Aorta (tissue), 5 donors: ENCODE measurements at regions not wholly inside any gene's neighbourhood (a gene's known extent, or its start where the extent isn't known, plus 50 kb on each side); places are given as distances from the start of the nearest gene placed in this dataset.

Experiments used
- ATAC-seq: fragments of 200-7000 bp; cut with Tn5 transposase; one replicate; pipeline ENCODE4 v1.9.1; 2022; ENCODE audit warnings: moderate library complexity; ENCODE audit not compliant: low FRiP score
- DNase-seq, 2 donors: peaks; one replicate each; pipeline ENCODE4 v3.0.0-alpha.2; 2020
- H3K27ac ChIP-seq, 2 donors: one replicate each; pipeline ENCODE4 v1.5.1; 2013; ENCODE audit warnings: low read length in 2 of 2, mild to moderate bottlenecking in 2 of 2, moderate library complexity in 2 of 2, control low read depth in 1 of 2, inconsistent platforms in 1 of 2, low read depth in 1 of 2
- H3K27me3 ChIP-seq, 2 donors: one replicate each; pipeline ENCODE4 v1.6.1; 2013; ENCODE audit warnings: control low read depth in 1 of 2, low read length in 1 of 2, mild to moderate bottlenecking in 1 of 2, moderate library complexity in 1 of 2; ENCODE audit not compliant: insufficient read depth in 2 of 2, control insufficient read depth in 1 of 2
- H3K36me3 ChIP-seq, 2 donors: one replicate each; pipeline ENCODE4 v1.6.1; 2013; ENCODE audit warnings: control low read depth in 1 of 2, low read length in 1 of 2, mild to moderate bottlenecking in 1 of 2; ENCODE audit not compliant: insufficient read depth in 2 of 2, control insufficient read depth in 1 of 2
- H3K4me1 ChIP-seq, 2 donors: one replicate each; pipeline ENCODE4 v1.6.1; 2013; ENCODE audit warnings: low read length in 2 of 2, control low read depth in 1 of 2, mild to moderate bottlenecking in 1 of 2, moderate library complexity in 1 of 2; ENCODE audit not compliant: insufficient read depth in 2 of 2, control insufficient read depth in 1 of 2
- H3K4me3 ChIP-seq, 2 donors: one replicate each; pipeline ENCODE4 v1.5.1; 2013; ENCODE audit warnings: low read length in 2 of 2, control low read depth in 1 of 2, mild to moderate bottlenecking in 1 of 2
- H3K9me3 ChIP-seq: one replicate; pipeline ENCODE4 v1.6.1; 2013; ENCODE audit warnings: mild to moderate bottlenecking, low read length; ENCODE audit not compliant: control insufficient read depth
- WGBS, 2 donors: extraction: QIAGEN DNeasy Blood & Tissue Kit; methylation state at CpG; one replicate each; pipeline ENCODE4 v1.1.7; 2013; 5-methylcytosine and 5-hydroxymethylcytosine counted together
- intact Hi-C, 2 donors: fragments of 100-400 bp; cut with DNase I; formaldehyde crosslinking; loops; one replicate each; pipeline versions ENCODE4 v1.14.2 to v1.15.0; 2022
- donor health status: healthy with polysubstance abuse.
- donor health status: Bipolar disorder and iron deficiency.
- donor health status: DM: no; HTN: no; CAD: no.
- donor health status: DM: no; HTN: no; CAD: no.
- donor health status: DM: yes; HTN: yes; CAD: no.

- no peaks in the 10 kb centered on the region for H3K4me1 ChIP-seq
- WGBS, 2 donors: 68 to 71% methylated on average over 1 of the region's 1 CpG
- H3K27me3 ChIP-seq: no peaks in the 10 kb centered on the region
- intact Hi-C loops: no loop called here
- DNase-seq (no peak), ATAC-seq (no peak)
- no peaks in the 10 kb centered on the region for H3K36me3 ChIP-seq
- no peak overlapping the region for H3K27ac ChIP-seq
- H3K4me3 ChIP-seq: no peak overlapping the region
- H3K9me3 ChIP-seq: no peaks in the 10 kb centered on the region
Observed at GRCh38 chr15:36232491-36232890, 346.9 kb upstream of the CDIN1 start.

GRCh38 chr15:36234743-36235142 is 344.7 kb upstream of the CDIN1 start:
- ATAC-seq: no peak
- no peaks in the 10 kb centered on the region for H3K36me3 ChIP-seq
- no peak overlapping the region for H3K27ac ChIP-seq
- H3K27me3 ChIP-seq: no peaks in the 10 kb centered on the region
- intact Hi-C loops: no loop called here
- no peak overlapping the region for H3K4me3 ChIP-seq
- H3K9me3 ChIP-seq: no peaks in the 10 kb centered on the region
- peaks cover 0 to under 1% of the 10 kb centered on the region in 2 donors for H3K4me1 ChIP-seq
- no peak for DNase-seq

- Histone ChIP-seq H3K27me3 (no peaks in the 10 kb centered on the region), H3K36me3 (no peaks in the 10 kb centered on the region), H3K9me3 (no peaks in the 10 kb centered on the region), H3K4me1 (peaks cover 0 to 2% of the 10 kb centered on the region in 2 donors), H3K27ac (no peak overlapping the region), H3K4me3 (no peak overlapping the region)
- ATAC-seq (no peak), DNase-seq (no peak)
- intact Hi-C loops: no loop called here
Observed at GRCh38 chr15:36235173-36235572, 344.3 kb upstream of the CDIN1 start.

GRCh38 chr15:36239509-36239908 is 339.9 kb upstream of the CDIN1 start:
- ATAC-seq: peak; percentile 19
- 7 to 13% methylated on average over 1 of the region's 1 CpG for WGBS, 2 donors

GRCh38 chr15:36251450-36251849 is 328.0 kb upstream of the CDIN1 start:
- no peaks in the 10 kb centered on the region for H3K9me3 ChIP-seq
- H3K27ac ChIP-seq: no peak overlapping the region
- no peaks in the 10 kb centered on the region for H3K36me3 ChIP-seq
- intact Hi-C loops: no loop called here
- DNase-seq (no peak), ATAC-seq (no peak)
- 81 to 82% methylated on average over 1 of the region's 1 CpG for WGBS, 2 donors
- H3K4me1 ChIP-seq: peaks cover 0 to 2% of the 10 kb centered on the region in 2 donors
- H3K4me3 ChIP-seq: no peak overlapping the region
- H3K27me3 ChIP-seq: no peaks in the 10 kb centered on the region

More at GRCh38 chr15:36239509-36239908, 339.9 kb upstream of the CDIN1 start:
- peak overlapping the region in 1 of 2 donors; percentile 28 for H3K27ac ChIP-seq
- H3K36me3 ChIP-seq: no peaks in the 10 kb centered on the region
- intact Hi-C loops: no loop called here
- no peak for DNase-seq
- no peaks in the 10 kb centered on the region for H3K27me3 ChIP-seq
- H3K9me3 ChIP-seq: no peaks in the 10 kb centered on the region
- peaks cover 0 to 2% of the 10 kb centered on the region in 2 donors for H3K4me1 ChIP-seq
- H3K4me3 ChIP-seq: no peak overlapping the region

GRCh38 chr15:36252146-36252711 is 327.2 kb upstream of the CDIN1 start:
- H3K27me3 ChIP-seq: no peaks in the 10 kb centered on the region
- no peaks in the 10 kb centered on the region for H3K9me3 ChIP-seq
- ATAC-seq (no peak), DNase-seq (no peak)
- H3K4me1 ChIP-seq: peaks cover 0 to 2% of the 10 kb centered on the region in 2 donors
- 89 to 91% methylated on average over 10 of the region's 10 CpGs for WGBS, 2 donors
- intact Hi-C loops: no loop called here
- no peak overlapping the region for H3K4me3 ChIP-seq
- H3K27ac ChIP-seq: no peak overlapping the region
- no peaks in the 10 kb centered on the region for H3K36me3 ChIP-seq

GRCh38 chr15:36254426-36254825 is 325.0 kb upstream of the CDIN1 start:
- Histone ChIP-seq H3K36me3 (no peaks in the 10 kb centered on the region), H3K4me1 (peaks cover 0 to 2% of the 10 kb centered on the region in 2 donors), H3K27ac (no peak overlapping the region), H3K4me3 (no peak overlapping the region), H3K27me3 (no peaks in the 10 kb centered on the region), H3K9me3 (no peaks in the 10 kb centered on the region)
- intact Hi-C loops: no loop called here
- DNase-seq (no peak), ATAC-seq (no peak)

GRCh38 chr15:36256404-36256807 is 323.0 kb upstream of the CDIN1 start:
- DNase-seq: no peak
- Histone ChIP-seq H3K4me1 (peaks cover 0 to 2% of the 10 kb centered on the region in 2 donors), H3K27me3 (no peaks in the 10 kb centered on the region), H3K9me3 (no peaks in the 10 kb centered on the region), H3K36me3 (no peaks in the 10 kb centered on the region), H3K4me3 (no peak overlapping the region), H3K27ac (no peak overlapping the region)
- WGBS, 2 donors: 85 to 95% methylated on average over 1 of the region's 1 CpG
- no peak for ATAC-seq
- intact Hi-C loops: no loop called here

GRCh38 chr15:36263666-36264065 is 315.8 kb upstream of the CDIN1 start:
- H3K4me3 ChIP-seq: no peak overlapping the region
- H3K27ac ChIP-seq: no peak overlapping the region
- ATAC-seq: no peak
- no peak for DNase-seq
- no peaks in the 10 kb centered on the region for H3K9me3 ChIP-seq
- no peaks in the 10 kb centered on the region for H3K27me3 ChIP-seq
- H3K4me1 ChIP-seq: no peaks in the 10 kb centered on the region
- H3K36me3 ChIP-seq: no peaks in the 10 kb centered on the region
- intact Hi-C loops: no loop called here
- WGBS, 2 donors: 51 to 57% methylated on average over 2 of the region's 2 CpGs
